ENCODE measurements at regions not wholly inside any gene's neighbourhood (a gene's known extent, or its start where the extent isn't known, plus 50 kb on each side); places are given as distances from the start of the nearest gene placed in this dataset.

GRCh38 chr3:80278056-80278455 lies 510.3 kb upstream of the ROBO1 start:
- 60% methylated on average over 11 of the region's 11 CpGs for WGBS (ENCODE audit: missing lambda C conversion rate)
- Histone ChIP-seq H3K27ac (no peak overlapping the region), H3K4me3 (no peak overlapping the region), H3K4me1 (no peaks in the 10 kb centered on the region), H3K4me2 (no peak overlapping the region), H3K9me3 (no peaks in the 10 kb centered on the region)
- ATAC-seq (no peak), FAIRE-seq (no peak), DNase-seq (ENCODE audit: low read depth in 1 of 2, low spot score in 1 of 2) (no peak)
- TF ChIP-seq NR3C1 (IDR thresholded peaks at IDR 0.05) (no peak), SREBF2 (IDR thresholded peaks at IDR 0.05) (no peak)
- POLR2A ChIA-PET, result no interaction called here
- CTCF ChIA-PET, result no interaction called here

GRCh38 chr3:80275120-80275519 lies 507.3 kb upstream of the ROBO1 start:
- ATAC-seq, result no peak
- Histone ChIP-seq H3K4me2 (no peak overlapping the region), H3K4me1 (no peaks in the 10 kb centered on the region), H3K9me3 (no peaks in the 10 kb centered on the region), H3K27ac (no peak overlapping the region), H3K4me3 (no peak overlapping the region)
- no peak for TF ChIP-seq RARB (CRISPR knock-in tag; IDR thresholded peaks at IDR 0.05)
- no peak for TF ChIP-seq MAFK (IDR thresholded peaks at IDR 0.05; ENCODE audit: partially characterized antibody)
- no peak for TF ChIP-seq BCL3 (IDR thresholded peaks at IDR 0.05)
- TF ChIP-seq BHLHE40 (IDR thresholded peaks at IDR 0.05; ENCODE audit: low read depth, low read length), result no peak
- TF ChIP-seq FOXS1 (CRISPR knock-in tag; IDR thresholded peaks at IDR 0.05), result no peak
- TF ChIP-seq HMGXB4 (CRISPR knock-in tag; IDR thresholded peaks at IDR 0.05; ENCODE audit: borderline replicate concordance), result no peak
- no peak for TF ChIP-seq CHD4 (IDR thresholded peaks at IDR 0.05; ENCODE audit: borderline replicate concordance)
- no peak for TF ChIP-seq CBX2 (IDR thresholded peaks at IDR 0.05; ENCODE audit: borderline replicate concordance, low read depth)
- no peak for TF ChIP-seq ELK1 (IDR thresholded peaks at IDR 0.05; ENCODE audit: low read depth, low read length)
- TF ChIP-seq ZNF302 (CRISPR knock-in tag; IDR thresholded peaks at IDR 0.05), result no peak
- TF ChIP-seq JUN (IDR thresholded peaks at IDR 0.05), result no peak
- no peak for TF ChIP-seq ZSCAN20 (CRISPR knock-in tag; IDR thresholded peaks at IDR 0.05)
- no peak for TF ChIP-seq HEYL (CRISPR knock-in tag; IDR thresholded peaks at IDR 0.05)
- POLR2A ChIA-PET, result no interaction called here
- no peak for FAIRE-seq
- CTCF ChIA-PET, result no interaction called here
- DNase-seq (ENCODE audit: low read depth in 1 of 2, low spot score in 1 of 2), result no peak

GRCh38 chr3:80263260-80263659 lies 495.5 kb upstream of the ROBO1 start:
- Histone ChIP-seq H3K4me3 (no peak overlapping the region), H3K27ac (no peak overlapping the region), H3K4me2 (no peak overlapping the region), H3K9me3 (no peaks in the 10 kb centered on the region), H3K4me1 (no peaks in the 10 kb centered on the region)
- no peak for TF ChIP-seq HES2 (IDR thresholded peaks at IDR 0.05)
- TF ChIP-seq HEYL (CRISPR knock-in tag; IDR thresholded peaks at IDR 0.05), result no peak
- no peak for TF ChIP-seq HOXB13 (CRISPR knock-in tag; IDR thresholded peaks at IDR 0.05; ENCODE audit: low read depth)
- no peak for TF ChIP-seq GATA3 (IDR thresholded peaks at IDR 0.05; ENCODE audit: borderline replicate concordance)
- TF ChIP-seq HOXB5 (CRISPR knock-in tag; IDR thresholded peaks at IDR 0.05), result no peak
- no peak for TF ChIP-seq NFE2L2 (conservative IDR thresholded peaks at IDR 0.05; ENCODE audit: low read length)
- TF ChIP-seq HMGXB4 (CRISPR knock-in tag; IDR thresholded peaks at IDR 0.05; ENCODE audit: borderline replicate concordance), result no peak
- TF ChIP-seq CHD2 (IDR thresholded peaks at IDR 0.05; ENCODE audit: low read length, partially characterized antibody), result no peak
- no peak for TF ChIP-seq POLR2AphosphoS2 (conservative IDR thresholded peaks at IDR 0.05; ENCODE audit: low read length)
- TF ChIP-seq RNF2 (IDR thresholded peaks at IDR 0.05; ENCODE audit: borderline replicate concordance, low read depth), result no peak
- no peak for TF ChIP-seq TFCP2L1 (CRISPR knock-in tag; IDR thresholded peaks at IDR 0.05)
- no peak for TF ChIP-seq EHMT2 (IDR thresholded peaks at IDR 0.05; ENCODE audit: low read depth)
- TF ChIP-seq ZC3H11A (IDR thresholded peaks at IDR 0.05), result no peak
- ChIA-PET CTCF (no interaction called here), POLR2A (no interaction called here)
- FAIRE-seq (no peak), DNase-seq (ENCODE audit: low read depth in 1 of 2, low spot score in 1 of 2) (no peak), ATAC-seq (no peak)
- 10% methylated on average over 3 of the region's 3 CpGs for WGBS (ENCODE audit: missing lambda C conversion rate)

Data from A549 (cell line).